ENCODE measurements at regions not wholly inside any gene's neighbourhood (a gene's known extent, or its start where the extent isn't known, plus 50 kb on each side); places are given as distances from the start of the nearest gene placed in this dataset.

- Histone ChIP-seq H3K4me1 (ENCODE audit: control insufficient read depth in 5 of 5, insufficient read depth in 5 of 5, low read length in 5 of 5) (no peaks in the 10 kb centered on the region), H3K36me3 (ENCODE audit: control insufficient read depth in 4 of 4, insufficient read depth in 4 of 4, low read length in 4 of 4) (no peaks in the 10 kb centered on the region), H3K27ac (ENCODE audit: low read depth in 1 of 2, low read length in 1 of 2) (no peak overlapping the region), H3K27me3 (ENCODE audit: control insufficient read depth in 3 of 3, insufficient read depth in 3 of 3, low read length in 2 of 3) (no peaks in the 10 kb centered on the region), H3K9ac (ENCODE audit: insufficient read depth in 1 of 2, low read length in 2 of 2) (no peak overlapping the region), H3K9me3 (ENCODE audit: control insufficient read depth in 4 of 4, insufficient read depth in 3 of 4, low read length in 3 of 4) (no peaks in the 10 kb centered on the region), H3K4me3 (no peak overlapping the region)
- no peak for ATAC-seq (ENCODE audit: insufficient read depth, low FRiP score)
- no peak for DNase-seq
- no peak for TF ChIP-seq CTCF (IDR thresholded peaks at IDR 0.05; ENCODE audit: control extremely low read depth, extremely low read depth)
These were observed 554.1 kb upstream of the SETBP1 start for GRCh38 chr18:44126598-44126997.

- Histone ChIP-seq H3K27ac (ENCODE audit: low read depth in 1 of 2, low read length in 1 of 2) (no peak overlapping the region), H3K4me3 (no peak overlapping the region), H3K4me1 (ENCODE audit: control insufficient read depth in 5 of 5, insufficient read depth in 5 of 5, low read length in 5 of 5) (no peaks in the 10 kb centered on the region), H3K9ac (ENCODE audit: insufficient read depth in 1 of 2, low read length in 2 of 2) (no peak overlapping the region), H3K36me3 (ENCODE audit: control insufficient read depth in 4 of 4, insufficient read depth in 4 of 4, low read length in 4 of 4) (no peaks in the 10 kb centered on the region), H3K9me3 (ENCODE audit: control insufficient read depth in 4 of 4, insufficient read depth in 3 of 4, low read length in 3 of 4) (no peaks in the 10 kb centered on the region), H3K27me3 (ENCODE audit: control insufficient read depth in 3 of 3, insufficient read depth in 3 of 3, low read length in 2 of 3) (no peaks in the 10 kb centered on the region)
- ATAC-seq (ENCODE audit: insufficient read depth, low FRiP score) (no peak), DNase-seq (no peak)
- TF ChIP-seq CTCF (IDR thresholded peaks at IDR 0.05; ENCODE audit: control extremely low read depth, extremely low read depth), result no peak
- 55 to 88% methylated on average over 1 of the region's 1 CpG for WGBS, 2 donors
These were observed 552.3 kb upstream of the SETBP1 start for GRCh38 chr18:44128365-44128764.

- no peak overlapping the region for H3K9ac ChIP-seq (ENCODE audit: insufficient read depth in 1 of 2, low read length in 2 of 2)
These were observed 550.2 kb upstream of the SETBP1 start for GRCh38 chr18:44130376-44130942.

More at GRCh38 chr18:44130376-44130942, 550.2 kb upstream of the SETBP1 start:
- WGBS, 2 donors, result 60 to 70% methylated on average over 5 of the region's 5 CpGs
- Histone ChIP-seq H3K27ac (ENCODE audit: low read depth in 1 of 2, low read length in 1 of 2) (no peak overlapping the region), H3K9me3 (ENCODE audit: control insufficient read depth in 4 of 4, insufficient read depth in 3 of 4, low read length in 3 of 4) (no peaks in the 10 kb centered on the region), H3K27me3 (ENCODE audit: control insufficient read depth in 3 of 3, insufficient read depth in 3 of 3, low read length in 2 of 3) (no peaks in the 10 kb centered on the region), H3K36me3 (ENCODE audit: control insufficient read depth in 4 of 4, insufficient read depth in 4 of 4, low read length in 4 of 4) (no peaks in the 10 kb centered on the region), H3K4me3 (no peak overlapping the region), H3K4me1 (ENCODE audit: control insufficient read depth in 5 of 5, insufficient read depth in 5 of 5, low read length in 5 of 5) (no peaks in the 10 kb centered on the region)
- TF ChIP-seq CTCF (IDR thresholded peaks at IDR 0.05; ENCODE audit: control extremely low read depth, extremely low read depth), result peak; percentile 39
- DNase-seq (peak; percentile 39 to 70 (median 69)), ATAC-seq (ENCODE audit: insufficient read depth, low FRiP score) (no peak)

Data from lung (tissue), 11 donors.